ENCODE measurements at regions not wholly inside any gene's neighbourhood (a gene's known extent, or its start where the extent isn't known, plus 50 kb on each side); places are given as distances from the start of the nearest gene placed in this dataset.

GRCh38 chr6:153804755-153805330 is 234.2 kb upstream of the OPRM1 start:
- in situ Hi-C loops (cut with HindIII; ENCODE audit: low sequenced_read_pairs), result no loop called here
- no peak for DNase-seq (ENCODE audit: low spot score)

- no peak for DNase-seq (ENCODE audit: low spot score)
- in situ Hi-C loops (cut with HindIII; ENCODE audit: low sequenced_read_pairs), result no loop called here
These were observed 237.1 kb upstream of the OPRM1 start for GRCh38 chr6:153801917-153802316.

- in situ Hi-C loops (cut with HindIII; ENCODE audit: low sequenced_read_pairs), result no loop called here
- no peak for DNase-seq (ENCODE audit: low spot score)
These were observed 238.4 kb upstream of the OPRM1 start for GRCh38 chr6:153800580-153801188.

- in situ Hi-C loops (cut with HindIII; ENCODE audit: low sequenced_read_pairs), result no loop called here
- no peak for DNase-seq (ENCODE audit: low spot score)
These were observed 248.1 kb upstream of the OPRM1 start for GRCh38 chr6:153790876-153791473.

- in situ Hi-C loops (cut with HindIII; ENCODE audit: low sequenced_read_pairs), result no loop called here
- DNase-seq (ENCODE audit: low spot score), result no peak
These were observed 249.0 kb upstream of the OPRM1 start for GRCh38 chr6:153790048-153790447.

GRCh38 chr6:153787341-153787606 is 251.8 kb upstream of the OPRM1 start:
- in situ Hi-C loops (cut with HindIII; ENCODE audit: low sequenced_read_pairs), result no loop called here
- DNase-seq (ENCODE audit: low spot score), result no peak

GRCh38 chr6:153781306-153781705 is 257.7 kb upstream of the OPRM1 start:
- in situ Hi-C loops (cut with HindIII; ENCODE audit: low sequenced_read_pairs), result no loop called here
- DNase-seq (ENCODE audit: low spot score), result no peak

- in situ Hi-C loops (cut with HindIII; ENCODE audit: low sequenced_read_pairs), result no loop called here
- DNase-seq (ENCODE audit: low spot score), result no peak
These were observed 259.0 kb upstream of the OPRM1 start for GRCh38 chr6:153780011-153780410.

- in situ Hi-C loops (cut with HindIII; ENCODE audit: low sequenced_read_pairs), result no loop called here
- DNase-seq (ENCODE audit: low spot score), result no peak
These were observed 260.8 kb upstream of the OPRM1 start for GRCh38 chr6:153778216-153778615.

GRCh38 chr6:153771577-153771976 is 267.5 kb upstream of the OPRM1 start:
- DNase-seq (ENCODE audit: low spot score), result no peak
- in situ Hi-C loops (cut with HindIII; ENCODE audit: low sequenced_read_pairs), result no loop called here

GRCh38 chr6:153767127-153767526 is 271.9 kb upstream of the OPRM1 start:
- in situ Hi-C loops (cut with HindIII; ENCODE audit: low sequenced_read_pairs), result no loop called here
- no peak for DNase-seq (ENCODE audit: low spot score)

- no peak for DNase-seq (ENCODE audit: low spot score)
- in situ Hi-C loops (cut with HindIII; ENCODE audit: low sequenced_read_pairs), result no loop called here
These were observed 280.5 kb upstream of the OPRM1 start for GRCh38 chr6:153758516-153758915.

- DNase-seq (ENCODE audit: low spot score), result no peak
- in situ Hi-C loops (cut with HindIII; ENCODE audit: low sequenced_read_pairs), result no loop called here
These were observed 303.3 kb upstream of the OPRM1 start for GRCh38 chr6:153735761-153736160.

GRCh38 chr6:153729189-153729588 is 309.9 kb upstream of the OPRM1 start:
- in situ Hi-C loops (cut with HindIII; ENCODE audit: low sequenced_read_pairs), result no loop called here
- no peak for DNase-seq (ENCODE audit: low spot score)

- in situ Hi-C loops (cut with HindIII; ENCODE audit: low sequenced_read_pairs), result no loop called here
These were observed 311.2 kb upstream of the OPRM1 start for GRCh38 chr6:153727885-153728284.

GRCh38 chr6:153725456-153725855 is 313.6 kb upstream of the OPRM1 start:
- DNase-seq (ENCODE audit: low spot score), result no peak
- in situ Hi-C loops (cut with HindIII; ENCODE audit: low sequenced_read_pairs), result no loop called here

More at GRCh38 chr6:153727885-153728284, 311.2 kb upstream of the OPRM1 start:
- no peak for DNase-seq (ENCODE audit: low spot score)

- DNase-seq (ENCODE audit: low spot score), result no peak
- in situ Hi-C loops (cut with HindIII; ENCODE audit: low sequenced_read_pairs), result no loop called here
These were observed 318.3 kb upstream of the OPRM1 start for GRCh38 chr6:153720732-153721131.

- in situ Hi-C loops (cut with HindIII; ENCODE audit: low sequenced_read_pairs), result no loop called here
- DNase-seq (ENCODE audit: low spot score), result no peak
These were observed 333.6 kb upstream of the OPRM1 start for GRCh38 chr6:153705429-153705828.

GRCh38 chr6:153702671-153703070 is 336.4 kb upstream of the OPRM1 start:
- no peak for DNase-seq (ENCODE audit: low spot score)
- in situ Hi-C loops (cut with HindIII; ENCODE audit: low sequenced_read_pairs), result no loop called here

- no peak for DNase-seq (ENCODE audit: low spot score)
- in situ Hi-C loops (cut with HindIII; ENCODE audit: low sequenced_read_pairs), result no loop called here
These were observed 340.4 kb upstream of the OPRM1 start for GRCh38 chr6:153698637-153699036.

GRCh38 chr6:153698001-153698400 is 341.0 kb upstream of the OPRM1 start:
- DNase-seq (ENCODE audit: low spot score), result no peak
- in situ Hi-C loops (cut with HindIII; ENCODE audit: low sequenced_read_pairs), result no loop called here

Data from G401 (cell line).